HG03060 (cell line): ENCODE measurements at regions not wholly inside any gene's neighbourhood (a gene's known extent, or its start where the extent isn't known, plus 50 kb on each side); places are given as distances from the start of the nearest gene placed in this dataset.

Experiments
- ATAC-seq: cut with Tn5 transposase; IDR thresholded peaks from one replicate; pipeline ENCODE4 v1.9.1; 2021; ENCODE audit warnings: low read depth, moderate number of reproducible peaks; ENCODE audit not compliant: unreplicated experiment

GRCh38 chr21:27721675-27722074 lies 754.8 kb upstream of the ADAMTS5 start:
- no peak for ATAC-seq

- no peak for ATAC-seq
Observed at GRCh38 chr21:27719226-27719625, 752.3 kb upstream of the ADAMTS5 start.

GRCh38 chr21:27715131-27715530 lies 748.2 kb upstream of the ADAMTS5 start:
- no peak for ATAC-seq

GRCh38 chr21:27713154-27714109 lies 746.5 kb upstream of the ADAMTS5 start:
- ATAC-seq = no peak

- no peak for ATAC-seq
Observed at GRCh38 chr21:27704567-27705166, 737.8 kb upstream of the ADAMTS5 start.

GRCh38 chr21:27703791-27704190 lies 736.9 kb upstream of the ADAMTS5 start:
- ATAC-seq = no peak

GRCh38 chr21:27700974-27701614 lies 734.2 kb upstream of the ADAMTS5 start:
- ATAC-seq = no peak

GRCh38 chr21:27695246-27695645 lies 728.4 kb upstream of the ADAMTS5 start:
- no peak for ATAC-seq

GRCh38 chr21:27694667-27695066 lies 727.8 kb upstream of the ADAMTS5 start:
- ATAC-seq = no peak

GRCh38 chr21:27693376-27693775 lies 726.5 kb upstream of the ADAMTS5 start:
- ATAC-seq = no peak

GRCh38 chr21:27691516-27691915 lies 724.6 kb upstream of the ADAMTS5 start:
- ATAC-seq = no peak

GRCh38 chr21:27691006-27691405 lies 724.1 kb upstream of the ADAMTS5 start:
- no peak for ATAC-seq

- ATAC-seq = no peak
Observed at GRCh38 chr21:27690426-27690825, 723.5 kb upstream of the ADAMTS5 start.

GRCh38 chr21:27688773-27689172 lies 721.9 kb upstream of the ADAMTS5 start:
- ATAC-seq = no peak

GRCh38 chr21:27683292-27683691 lies 716.4 kb upstream of the ADAMTS5 start:
- no peak for ATAC-seq

- no peak for ATAC-seq
Observed at GRCh38 chr21:27681841-27682240, 715.0 kb upstream of the ADAMTS5 start.

GRCh38 chr21:27681038-27681437 lies 714.1 kb upstream of the ADAMTS5 start:
- ATAC-seq = no peak

GRCh38 chr21:27680181-27680580 lies 713.3 kb upstream of the ADAMTS5 start:
- no peak for ATAC-seq

GRCh38 chr21:27678511-27678910 lies 711.6 kb upstream of the ADAMTS5 start:
- no peak for ATAC-seq

- no peak for ATAC-seq
Observed at GRCh38 chr21:27677546-27677945, 710.7 kb upstream of the ADAMTS5 start.

GRCh38 chr21:27675306-27675705 lies 708.4 kb upstream of the ADAMTS5 start:
- ATAC-seq = no peak
